ENCODE measurements at regions not wholly inside any gene's neighbourhood (a gene's known extent, or its start where the extent isn't known, plus 50 kb on each side); places are given as distances from the start of the nearest gene placed in this dataset.

GRCh38 chr4:127143460-127144195, 489.1 kb upstream of the INTU start:
- no peak for DNase-seq

- DNase-seq = peak; percentile 8 to 34
Observed at GRCh38 chr4:127145006-127145540, 487.7 kb upstream of the INTU start.

DNA sequence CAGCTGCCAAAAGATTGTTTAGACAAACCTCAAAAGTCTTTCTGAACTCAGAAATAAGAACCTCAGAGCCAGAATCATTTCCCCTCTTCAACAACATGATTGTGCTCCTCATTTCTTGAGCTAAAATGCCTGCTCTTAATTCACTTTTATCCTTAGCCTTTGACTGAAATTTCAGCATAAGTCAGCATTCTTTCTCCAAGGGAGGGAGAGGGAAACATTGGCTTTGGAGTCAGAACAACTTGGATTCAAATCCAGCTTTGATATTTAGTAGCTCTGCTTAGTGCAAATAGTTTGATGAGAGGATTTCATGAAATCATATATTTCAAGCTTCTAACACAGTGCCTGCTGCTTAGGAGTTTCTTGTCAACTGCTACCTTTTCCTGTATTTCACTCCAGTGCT, 484.6 kb upstream of the INTU start:
- no peak for DNase-seq

DNA sequence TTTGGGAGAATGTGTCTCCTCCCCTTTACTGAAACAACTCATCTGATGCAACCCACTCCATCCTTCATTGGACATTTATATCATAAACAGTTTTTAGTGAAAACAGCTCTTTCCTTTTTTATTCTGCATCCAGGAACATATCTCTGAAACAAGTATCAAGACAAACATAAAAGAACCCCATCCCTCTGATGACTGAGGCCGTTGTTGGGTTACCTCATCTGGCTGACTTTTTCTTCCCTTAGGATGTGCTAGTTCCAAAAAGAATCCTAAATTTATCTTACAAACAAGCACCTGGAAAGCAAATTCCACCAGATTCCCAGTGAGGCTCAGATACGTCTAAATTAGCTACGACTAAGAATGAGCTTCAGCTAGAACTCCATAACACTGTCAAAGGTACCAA, 483.7 kb upstream of the INTU start:
- no peak for DNase-seq

GRCh38 chr4:127151941-127152340, 480.8 kb upstream of the INTU start:
- no peak for DNase-seq

DNA sequence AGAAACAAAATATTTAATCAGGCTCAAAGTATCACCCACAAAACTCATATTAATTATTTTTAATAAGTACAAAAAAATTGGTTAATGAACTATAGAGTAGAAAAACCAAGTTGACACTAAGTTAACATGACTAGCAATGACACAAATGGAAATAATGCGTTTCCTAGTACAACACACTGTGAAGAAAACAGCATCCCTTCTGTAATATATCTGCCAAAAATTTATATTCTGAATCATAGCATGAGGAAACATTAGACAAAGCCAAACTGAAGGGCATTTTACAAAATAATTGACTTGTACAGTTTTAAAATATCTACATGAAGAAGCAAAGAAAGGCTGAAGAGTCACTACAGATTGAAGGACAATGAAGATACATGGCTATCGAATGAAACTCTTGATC, 477.6 kb upstream of the INTU start:
- DNase-seq = no peak

DNA sequence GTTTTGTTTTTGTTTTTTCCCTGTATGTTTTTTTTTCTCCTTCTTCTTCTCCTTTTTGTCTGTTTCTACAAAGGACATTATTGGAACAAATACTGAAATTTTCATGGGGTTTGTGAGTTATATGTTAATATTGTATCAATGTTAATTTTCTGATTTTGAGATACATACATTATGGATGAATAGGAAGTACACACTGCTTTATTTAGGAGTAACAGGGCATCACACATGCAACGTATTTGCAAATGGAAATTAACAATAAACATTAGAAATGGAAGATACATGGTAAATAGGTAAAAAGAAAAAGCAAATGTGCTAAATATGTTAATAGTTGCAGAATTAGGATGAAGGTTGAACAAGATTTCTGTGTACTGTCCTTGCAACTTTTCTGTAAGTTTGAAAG, 477.2 kb upstream of the INTU start:
- no peak for DNase-seq

DNA sequence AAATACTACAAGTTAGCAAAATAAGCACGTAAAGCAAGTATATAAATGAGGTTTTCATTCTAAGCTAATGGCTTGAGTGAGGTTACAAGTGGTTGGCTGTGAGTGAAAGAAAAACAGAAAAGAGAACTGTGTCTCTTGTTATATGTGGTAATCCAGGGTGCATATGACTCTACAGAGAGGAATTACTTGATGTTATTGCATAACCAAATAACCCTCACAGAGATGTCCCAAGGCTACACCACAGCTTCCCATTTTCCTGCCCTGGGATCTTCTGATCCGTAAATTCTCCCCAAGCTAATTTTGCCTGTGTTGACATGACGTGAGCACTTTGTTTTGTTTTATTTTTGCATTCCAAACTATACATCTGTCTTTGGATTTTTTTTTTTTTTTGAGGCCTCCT, 470.0 kb upstream of the INTU start:
- no peak for DNase-seq

- DNase-seq = no peak
Observed at GRCh38 chr4:127165971-127166370, 466.8 kb upstream of the INTU start.

DNA sequence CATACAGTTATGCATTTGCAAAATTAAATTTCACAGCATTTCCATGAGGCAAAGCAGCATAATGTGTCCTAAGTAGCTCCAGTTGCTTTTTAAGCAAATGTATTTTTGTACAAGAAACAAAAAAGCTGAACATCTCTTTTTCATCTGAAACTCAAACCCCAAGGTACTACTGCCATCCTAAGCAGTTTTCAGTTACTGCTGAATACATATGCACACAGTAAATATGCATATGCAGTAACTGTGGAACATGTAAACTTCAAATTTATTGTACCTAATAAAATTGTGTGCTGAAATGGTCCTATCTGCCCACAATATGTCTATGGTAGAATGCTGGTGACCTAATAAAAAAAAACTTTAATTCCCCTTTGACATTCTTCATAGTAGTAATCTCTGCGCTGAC, 458.6 kb upstream of the INTU start:
- no peak for DNase-seq

- no peak for DNase-seq
Observed at GRCh38 chr4:127174616-127175015, 458.1 kb upstream of the INTU start.

GRCh38 chr4:127179256-127180087, 453.3 kb upstream of the INTU start:
- DNase-seq = no peak

DNA sequence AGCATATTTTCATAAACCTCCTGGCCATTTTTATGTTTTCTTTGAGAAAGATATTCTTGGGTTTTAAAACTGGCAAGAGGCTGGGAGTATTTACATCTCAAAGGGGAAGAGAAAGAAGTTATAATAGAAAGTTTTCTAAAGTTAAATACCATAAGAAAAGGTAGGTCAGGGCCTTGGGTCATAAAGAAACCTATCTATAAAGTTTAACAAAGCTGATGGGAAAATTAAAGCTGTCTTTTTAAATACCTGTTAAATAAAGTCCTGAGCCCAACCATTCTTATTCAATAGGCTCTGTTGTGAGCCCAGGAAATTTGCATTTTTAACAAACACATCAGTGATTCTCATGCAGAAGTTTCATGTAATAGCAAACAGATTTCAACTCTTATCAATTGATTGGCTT, 451.8 kb upstream of the INTU start:
- DNase-seq = no peak

DNA sequence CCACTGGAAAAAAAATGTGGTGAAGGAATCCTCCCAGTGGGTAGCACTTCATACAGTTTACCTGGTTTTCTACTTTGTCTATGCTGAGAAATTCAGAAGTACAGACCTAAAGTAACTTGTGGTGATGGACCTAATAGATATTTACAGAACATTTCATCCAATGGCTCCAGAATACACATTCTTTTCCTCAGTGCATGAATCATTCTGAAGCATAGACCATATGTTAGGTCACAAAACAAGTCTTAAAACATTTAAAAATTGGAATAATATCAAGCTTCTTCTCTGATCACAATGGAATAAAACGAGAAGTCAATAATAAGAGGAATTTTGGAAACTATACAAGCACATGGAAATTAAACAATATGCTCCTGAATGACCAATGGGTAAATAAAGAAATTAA, 450.1 kb upstream of the INTU start:
- DNase-seq = no peak

DNA sequence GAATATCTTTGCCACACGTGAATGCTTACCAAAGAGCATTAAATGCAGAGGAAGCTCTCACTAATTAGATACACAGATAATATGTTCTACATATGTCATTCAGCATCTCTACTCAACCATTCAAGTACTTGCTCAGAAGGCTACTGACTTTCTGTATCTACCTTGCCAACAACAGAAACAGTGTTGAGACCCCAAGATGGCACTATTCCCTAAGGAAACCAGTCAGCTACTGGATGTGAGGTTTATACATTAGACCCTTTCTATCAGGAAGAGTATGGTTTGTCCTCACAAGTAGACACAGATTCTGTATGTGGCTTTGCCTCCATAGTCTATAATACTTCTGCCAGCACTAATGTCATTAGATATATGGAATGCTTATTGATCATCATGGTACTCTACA, 443.9 kb upstream of the INTU start:
- peak in 1 of 2 experiments; percentile 1 for DNase-seq

DNA sequence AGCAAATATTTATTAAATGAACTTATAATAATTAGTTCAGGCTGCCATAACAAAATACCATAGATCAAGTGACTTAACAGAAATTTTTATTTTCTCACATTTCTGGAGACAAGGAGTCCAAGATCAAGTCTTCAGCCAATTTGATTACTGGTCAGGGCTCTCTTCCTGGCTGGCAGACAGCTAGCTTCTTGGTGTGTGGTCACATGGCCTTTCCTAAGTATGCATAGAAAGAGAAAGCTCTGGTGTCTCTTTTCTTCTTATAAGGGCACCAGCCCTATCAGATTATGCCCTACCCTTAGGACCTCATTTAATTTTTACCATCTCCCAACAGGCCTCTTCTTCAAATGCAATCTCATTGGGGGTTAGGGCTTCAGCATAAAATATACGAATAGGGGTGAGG, 438.5 kb upstream of the INTU start:
- no peak for DNase-seq

- DNase-seq = no peak
Observed at GRCh38 chr4:127196655-127197352, 436.0 kb upstream of the INTU start.

GRCh38 chr4:127203562-127204200, 429.1 kb upstream of the INTU start:
- no peak for DNase-seq

- DNase-seq = no peak
Observed at GRCh38 chr4:127204322-127204721, 428.4 kb upstream of the INTU start.

GRCh38 chr4:127209580-127210095, 423.1 kb upstream of the INTU start:
- no peak for DNase-seq

- no peak for DNase-seq
Observed at GRCh38 chr4:127210893-127211649, 421.7 kb upstream of the INTU start.

Measured in NCI-H1930 (cell line).